Liver (tissue), 3 donors: ENCODE measurements at regions not wholly inside any gene's neighbourhood (a gene's known extent, or its start where the extent isn't known, plus 50 kb on each side); places are given as distances from the start of the nearest gene placed in this dataset.
"Not testable (repeated sequence)": the region's sequence is repeated elsewhere in the genome, so short reads cannot be mapped to it uniquely, and the experiment has no call there.

Experiments used
- ATF3 ChIP-seq: IDR thresholded peaks from 2 replicates; pipeline ENCODE4 v1.6.1; 2016; ENCODE audit warnings: antibody characterized with exemption
- CTCF ChIP-seq: fragments of 150-350 bp; IDR thresholded peaks from 2 replicates; pipeline ENCODE4 v1.5.1; 2017; ENCODE audit warnings: improper control_type of control experiment, low read depth, low read length; ENCODE audit not compliant: missing input control
- EGR1 ChIP-seq, 2 donors: IDR thresholded peaks; 2 replicates each; pipeline ENCODE4 v1.6.1; 2016 to 2018; ENCODE audit warnings: antibody characterized with exemption in 2 of 2, low read depth in 2 of 2
- FOXA1 ChIP-seq: IDR thresholded peaks from 2 replicates; pipeline ENCODE4 v1.6.1; 2016; ENCODE audit warnings: antibody characterized with exemption
- FOXA2 ChIP-seq: IDR thresholded peaks from 2 replicates; pipeline ENCODE4 v1.6.1; 2016; ENCODE audit warnings: antibody characterized with exemption
- GABPA ChIP-seq, 2 donors: IDR thresholded peaks in 1 of 2; conservative IDR thresholded peaks in 1 of 2; 2 replicates each; pipeline ENCODE4 v1.6.1; 2016; ENCODE audit warnings: antibody characterized with exemption in 2 of 2, mild to moderate bottlenecking in 1 of 2, moderate library complexity in 1 of 2
- JUND ChIP-seq, 2 donors: IDR thresholded peaks; 2 replicates each; pipeline ENCODE4 v1.6.1; 2016; ENCODE audit warnings: antibody characterized with exemption in 2 of 2
- MAX ChIP-seq: IDR thresholded peaks from 2 replicates; pipeline ENCODE4 v1.6.1; 2016; ENCODE audit warnings: antibody characterized with exemption
- RAD21 ChIP-seq, 2 donors: IDR thresholded peaks; 2 replicates each; pipeline ENCODE4 v1.6.1; 2016; ENCODE audit warnings: antibody characterized with exemption in 2 of 2, mild to moderate bottlenecking in 2 of 2
- REST ChIP-seq: IDR thresholded peaks from 2 replicates; pipeline ENCODE4 v1.6.1; 2016; ENCODE audit warnings: antibody characterized with exemption, mild to moderate bottlenecking
- SP1 ChIP-seq: IDR thresholded peaks from 2 replicates; pipeline ENCODE4 v1.6.1; 2018; ENCODE audit warnings: antibody characterized with exemption, mild to moderate bottlenecking
- TAF1 ChIP-seq: conservative IDR thresholded peaks from 2 replicates; pipeline ENCODE4 v1.6.1; 2016; ENCODE audit warnings: antibody characterized with exemption, mild to moderate bottlenecking
- YY1 ChIP-seq: IDR thresholded peaks from 2 replicates; pipeline ENCODE4 v1.6.1; 2016; ENCODE audit warnings: antibody characterized with exemption, mild to moderate bottlenecking
- ZBTB33 ChIP-seq: IDR thresholded peaks from 2 replicates; pipeline ENCODE4 v1.6.1; 2016; ENCODE audit warnings: antibody characterized with exemption
- donor health status: healthy.
- donor health status: healthy.

- not testable (repeated sequence) for TF ChIP-seq CTCF; RAD21 (IDR thresholded peaks at IDR 0.05); GABPA (IDR thresholded peaks at IDR 0.05 in 1 of 2, conservative IDR thresholded peaks at IDR 0.05 in 1 of 2); JUND (IDR thresholded peaks at IDR 0.05); ATF3; ZBTB33; REST; SP1; TAF1; MAX; EGR1 (IDR thresholded peaks at IDR 0.05; ENCODE audit: low read depth in 2 of 2); FOXA2; FOXA1; YY1
Observed at GRCh38 chr11:42795483-42795882, 516.3 kb upstream of the API5 start.
